Stimulated activated naive CD8-positive, alpha-beta T cell treated with anti-CD3 and anti-CD28 coated beads, Interleukin-15, Interleukin-2, amounts not matched to agents 100 ng/mL and 50 ng/mL, for 24 hours (primary cell): ENCODE measurements at regions not wholly inside any gene's neighbourhood (a gene's known extent, or its start where the extent isn't known, plus 50 kb on each side); places are given as distances from the start of the nearest gene placed in this dataset.

Source experiments
- H3K27ac Mint-ChIP-seq: one replicate; pipeline ENCODE4 v1.8.0; 2021; ENCODE audit warnings: mild to moderate bottlenecking, mixed read lengths
- H3K27me3 Mint-ChIP-seq: one replicate; pipeline ENCODE4 v1.8.0; 2021; ENCODE audit warnings: mixed read lengths
- H3K36me3 Mint-ChIP-seq: one replicate; pipeline ENCODE4 v1.8.0; 2021; ENCODE audit warnings: low read depth, mixed read lengths
- H3K4me1 Mint-ChIP-seq: one replicate; pipeline ENCODE4 v1.8.0; 2021; ENCODE audit warnings: low read depth, mixed read lengths
- H3K4me3 Mint-ChIP-seq: one replicate; pipeline ENCODE4 v1.8.0; 2021; ENCODE audit warnings: mild to moderate bottlenecking, mixed read lengths
- H3K9me3 Mint-ChIP-seq: one replicate; pipeline ENCODE4 v1.8.0; 2021; ENCODE audit warnings: mixed read lengths

- H3K4me1 Mint-ChIP-seq, result no peaks in the 10 kb centered on the region
- no peaks in the 10 kb centered on the region for H3K36me3 Mint-ChIP-seq
- peaks cover 10% of the 10 kb centered on the region for H3K27me3 Mint-ChIP-seq
- H3K4me3 Mint-ChIP-seq, result no peak overlapping the region
- peaks cover 6% of the 10 kb centered on the region for H3K9me3 Mint-ChIP-seq
- H3K27ac Mint-ChIP-seq, result no peak overlapping the region
Measured at GRCh38 chr16:66294507-66294906, 72.0 kb upstream of the CDH5 start.

DNA sequence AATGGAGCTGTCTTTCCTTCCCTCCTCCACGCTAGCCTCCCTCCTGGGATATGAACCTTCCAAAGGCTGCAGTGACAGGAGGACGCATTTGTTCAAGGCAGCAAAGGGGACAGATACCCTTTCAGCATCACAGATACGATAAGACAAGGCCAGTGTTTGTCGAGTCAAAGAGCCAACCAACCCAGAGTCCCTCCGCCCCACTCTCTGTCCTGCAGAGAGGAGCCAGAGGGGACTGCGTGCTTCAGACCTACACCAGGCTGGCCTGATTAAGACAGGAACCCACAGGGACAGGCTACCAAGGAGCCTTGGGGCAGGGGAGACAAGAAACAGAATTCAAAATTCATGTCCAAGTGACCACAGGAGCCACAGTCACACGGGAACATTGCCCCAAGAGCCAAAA is 72.6 kb upstream of the CDH5 start:
- peaks cover 10% of the 10 kb centered on the region for H3K27me3 Mint-ChIP-seq
- no peaks in the 10 kb centered on the region for H3K4me1 Mint-ChIP-seq
- H3K4me3 Mint-ChIP-seq, result no peak overlapping the region

GRCh38 chr16:66293207-66293735 is 73.2 kb upstream of the CDH5 start:
- Mint-ChIP-seq H3K36me3 (no peaks in the 10 kb centered on the region), H3K27me3 (peaks cover 10% of the 10 kb centered on the region), H3K9me3 (no peaks in the 10 kb centered on the region), H3K4me1 (no peaks in the 10 kb centered on the region), H3K27ac (no peak overlapping the region), H3K4me3 (no peak overlapping the region)

More for the DNA sequence above, 72.6 kb upstream of the CDH5 start:
- peaks cover under 1% of the 10 kb centered on the region for H3K9me3 Mint-ChIP-seq
- H3K36me3 Mint-ChIP-seq, result no peaks in the 10 kb centered on the region
- no peak overlapping the region for H3K27ac Mint-ChIP-seq

- no peaks in the 10 kb centered on the region for H3K4me1 Mint-ChIP-seq
- no peak overlapping the region for H3K4me3 Mint-ChIP-seq
- H3K9me3 Mint-ChIP-seq, result no peaks in the 10 kb centered on the region
- peaks cover 10% of the 10 kb centered on the region for H3K27me3 Mint-ChIP-seq
- no peak overlapping the region for H3K27ac Mint-ChIP-seq
- H3K36me3 Mint-ChIP-seq, result no peaks in the 10 kb centered on the region
Measured at GRCh38 chr16:66292241-66292935, 74.1 kb upstream of the CDH5 start.

DNA sequence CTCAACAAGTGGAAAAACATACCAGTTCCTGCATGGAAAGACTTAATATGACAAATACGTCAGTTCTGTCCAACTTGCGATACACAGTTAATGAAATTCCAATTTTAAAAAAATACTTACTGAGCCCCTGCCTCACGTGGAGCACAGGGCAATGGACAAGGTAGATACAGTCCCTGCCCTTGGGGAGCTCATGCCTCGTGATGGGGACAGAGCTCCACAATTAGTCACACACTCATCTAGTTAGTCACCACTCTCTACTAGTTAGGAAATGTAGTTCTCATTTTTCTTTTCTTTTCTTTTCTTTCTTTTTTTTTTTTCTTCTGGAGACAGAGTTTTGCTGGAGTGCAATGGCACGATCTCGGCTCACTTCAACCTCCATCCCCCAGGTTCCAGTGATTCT is 74.7 kb upstream of the CDH5 start:
- Mint-ChIP-seq H3K27ac (no peak overlapping the region), H3K4me1 (no peaks in the 10 kb centered on the region), H3K9me3 (no peaks in the 10 kb centered on the region), H3K27me3 (peaks cover 10% of the 10 kb centered on the region), H3K36me3 (no peaks in the 10 kb centered on the region), H3K4me3 (no peak overlapping the region)

DNA sequence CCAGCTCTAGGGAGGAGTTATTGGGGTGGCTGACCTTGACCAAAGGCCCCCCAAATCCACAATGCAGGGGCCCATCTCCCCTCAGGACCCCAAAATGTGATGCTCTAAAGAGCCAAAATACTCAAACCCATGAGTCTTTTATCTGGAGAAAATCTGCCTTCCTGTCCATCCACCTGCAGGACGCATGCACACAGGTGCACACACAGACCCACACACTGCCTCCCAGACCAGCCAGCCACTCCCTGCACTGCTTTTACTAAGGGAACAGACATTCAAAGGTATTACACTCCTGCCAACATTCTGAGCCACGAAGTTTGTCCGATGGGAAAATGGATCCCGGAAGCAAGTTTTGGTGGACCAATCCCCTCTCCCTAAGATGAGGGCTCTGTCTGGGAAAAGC is 76.1 kb upstream of the CDH5 start:
- no peaks in the 10 kb centered on the region for H3K9me3 Mint-ChIP-seq
- H3K27ac Mint-ChIP-seq, result no peak overlapping the region
- H3K4me1 Mint-ChIP-seq, result no peaks in the 10 kb centered on the region
- no peak overlapping the region for H3K4me3 Mint-ChIP-seq
- H3K27me3 Mint-ChIP-seq, result peaks cover 10% of the 10 kb centered on the region
- H3K36me3 Mint-ChIP-seq, result no peaks in the 10 kb centered on the region

GRCh38 chr16:66289986-66290385 is 76.5 kb upstream of the CDH5 start:
- H3K9me3 Mint-ChIP-seq, result no peaks in the 10 kb centered on the region
- H3K4me1 Mint-ChIP-seq, result no peaks in the 10 kb centered on the region
- peaks cover 10% of the 10 kb centered on the region for H3K27me3 Mint-ChIP-seq
- H3K4me3 Mint-ChIP-seq, result no peak overlapping the region
- H3K27ac Mint-ChIP-seq, result no peak overlapping the region
- no peaks in the 10 kb centered on the region for H3K36me3 Mint-ChIP-seq

DNA sequence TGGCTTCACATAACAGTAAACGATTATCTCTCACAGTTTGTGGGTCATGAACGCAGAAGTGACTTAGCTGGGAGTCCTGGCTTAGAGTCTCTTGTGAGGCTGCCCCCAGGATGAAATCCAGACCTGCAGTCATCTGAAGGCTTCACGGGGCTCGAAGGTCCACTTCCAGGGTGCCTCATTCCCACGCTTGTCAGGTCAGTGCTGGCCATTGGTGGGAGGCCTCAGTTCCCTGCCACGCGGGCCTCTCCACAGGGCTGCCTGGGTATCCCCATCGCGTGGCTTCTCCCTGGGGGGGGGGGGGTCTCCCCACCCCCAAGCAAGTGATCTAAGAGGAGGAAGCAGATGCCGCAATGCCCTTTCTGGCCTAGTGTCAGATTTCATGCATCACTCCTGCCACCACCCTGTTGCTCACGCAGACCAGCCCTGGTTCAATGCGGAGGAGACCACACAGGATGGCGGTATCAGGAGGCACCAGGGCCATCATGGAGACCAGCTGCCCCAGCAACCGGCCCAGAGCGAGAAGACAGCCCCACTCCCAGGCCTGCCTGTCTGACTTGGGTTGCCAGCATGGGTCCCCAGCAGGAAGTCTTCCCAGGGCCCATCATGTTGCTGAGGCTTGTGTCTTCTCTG is 77.3 kb upstream of the CDH5 start:
- Mint-ChIP-seq H3K4me3 (no peak overlapping the region), H3K27me3 (peaks cover 10% of the 10 kb centered on the region), H3K9me3 (no peaks in the 10 kb centered on the region), H3K4me1 (no peaks in the 10 kb centered on the region), H3K36me3 (no peaks in the 10 kb centered on the region), H3K27ac (no peak overlapping the region)

DNA sequence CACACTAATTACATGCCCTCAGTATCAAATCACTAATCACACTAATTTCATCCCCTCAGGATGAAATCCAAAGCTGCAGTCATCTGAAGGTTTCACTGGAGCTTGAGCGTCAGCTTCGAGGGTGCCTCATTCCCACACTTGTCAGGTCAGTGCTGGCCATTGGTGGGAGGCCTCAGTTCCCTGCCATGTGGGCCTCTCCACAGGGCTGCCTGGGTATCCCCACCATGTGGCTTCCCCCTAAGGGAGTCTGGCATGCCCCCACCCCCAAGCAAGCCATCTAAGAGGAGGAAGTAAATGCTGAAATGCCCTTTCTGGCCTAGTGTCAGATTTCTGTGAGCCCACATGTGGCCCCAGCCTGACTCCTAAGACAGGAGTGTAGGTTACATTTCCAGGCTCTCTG is 78.6 kb upstream of the CDH5 start:
- H3K27me3 Mint-ChIP-seq, result peaks cover 6% of the 10 kb centered on the region
- H3K4me1 Mint-ChIP-seq, result no peaks in the 10 kb centered on the region
- H3K27ac Mint-ChIP-seq, result no peak overlapping the region
- H3K36me3 Mint-ChIP-seq, result no peaks in the 10 kb centered on the region
- H3K4me3 Mint-ChIP-seq, result no peak overlapping the region
- H3K9me3 Mint-ChIP-seq, result no peaks in the 10 kb centered on the region

DNA sequence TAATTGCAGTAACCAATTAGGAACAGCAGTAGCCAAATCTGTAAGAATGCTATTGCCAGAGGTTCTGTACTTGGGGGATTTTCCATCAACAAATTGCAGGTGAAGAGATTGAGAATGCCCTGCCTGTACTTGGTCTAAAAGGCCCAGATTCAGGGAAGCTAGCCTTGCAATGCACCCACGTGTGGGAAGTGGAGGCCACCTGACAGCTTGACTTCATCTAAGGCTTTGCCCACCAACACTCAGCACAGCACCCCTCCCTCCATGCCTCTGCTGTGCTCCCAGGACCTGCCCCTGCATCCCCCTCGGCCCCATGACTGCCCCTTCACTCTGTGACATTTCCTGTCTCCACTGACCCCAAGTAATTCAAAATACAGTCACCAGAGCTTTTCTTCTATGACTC is 79.1 kb upstream of the CDH5 start:
- Mint-ChIP-seq H3K4me1 (no peaks in the 10 kb centered on the region), H3K27ac (no peak overlapping the region), H3K9me3 (no peaks in the 10 kb centered on the region), H3K27me3 (peaks cover under 1% of the 10 kb centered on the region), H3K36me3 (no peaks in the 10 kb centered on the region), H3K4me3 (no peak overlapping the region)

GRCh38 chr16:66286527-66286926 is 80.0 kb upstream of the CDH5 start:
- no peaks in the 10 kb centered on the region for H3K27me3 Mint-ChIP-seq
- H3K36me3 Mint-ChIP-seq, result no peaks in the 10 kb centered on the region
- no peak overlapping the region for H3K27ac Mint-ChIP-seq
- H3K4me1 Mint-ChIP-seq, result no peaks in the 10 kb centered on the region
- no peaks in the 10 kb centered on the region for H3K9me3 Mint-ChIP-seq
- no peak overlapping the region for H3K4me3 Mint-ChIP-seq

DNA sequence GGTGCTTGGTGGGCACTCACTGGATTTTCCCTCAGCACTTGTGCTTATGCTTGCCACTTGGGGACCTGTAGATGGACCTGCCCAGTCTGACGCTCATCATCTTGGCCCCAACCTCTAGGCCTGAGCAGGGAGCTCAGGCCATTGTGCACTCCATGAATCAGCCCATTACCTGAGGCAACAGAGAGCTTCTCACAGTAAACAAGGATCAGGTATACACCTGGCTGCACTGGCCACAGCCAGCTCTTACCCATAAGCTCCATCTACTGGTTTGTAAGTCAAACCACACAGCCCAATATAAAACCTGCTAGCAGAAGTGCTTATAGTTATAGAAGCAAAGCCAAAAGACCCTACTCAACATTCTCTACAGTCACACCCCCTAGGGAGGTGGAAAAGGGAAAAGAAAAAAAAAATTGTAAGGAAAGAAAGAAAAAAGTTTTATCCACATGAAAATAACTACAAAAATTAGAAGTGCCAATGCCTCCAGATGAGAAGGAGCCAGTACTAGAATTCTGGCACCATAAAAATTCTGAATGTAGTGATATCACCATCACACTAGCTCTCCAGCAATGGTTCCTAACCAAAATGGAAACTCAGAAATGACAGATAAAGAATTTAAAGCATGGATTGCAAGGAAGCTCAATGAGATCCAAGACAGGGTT is 87.8 kb upstream of the CDH5 start:
- Mint-ChIP-seq H3K27me3 (peaks cover 24% of the 10 kb centered on the region), H3K9me3 (peaks cover 16% of the 10 kb centered on the region), H3K4me3 (no peak overlapping the region)

GRCh38 chr16:66278111-66278531 is 88.4 kb upstream of the CDH5 start:
- peaks cover 16% of the 10 kb centered on the region for H3K9me3 Mint-ChIP-seq
- H3K4me1 Mint-ChIP-seq, result peaks cover 3% of the 10 kb centered on the region
- H3K4me3 Mint-ChIP-seq, result no peak overlapping the region
- no peaks in the 10 kb centered on the region for H3K36me3 Mint-ChIP-seq
- H3K27me3 Mint-ChIP-seq, result peaks cover 24% of the 10 kb centered on the region
- no peak overlapping the region for H3K27ac Mint-ChIP-seq

More for the DNA sequence above, 87.8 kb upstream of the CDH5 start:
- Mint-ChIP-seq H3K27ac (no peak overlapping the region), H3K4me1 (peaks cover 3% of the 10 kb centered on the region), H3K36me3 (no peaks in the 10 kb centered on the region)

GRCh38 chr16:66277311-66278070 is 89.0 kb upstream of the CDH5 start:
- peaks cover 3% of the 10 kb centered on the region for H3K4me1 Mint-ChIP-seq
- H3K9me3 Mint-ChIP-seq, result peaks cover 16% of the 10 kb centered on the region
- no peak overlapping the region for H3K27ac Mint-ChIP-seq
- H3K36me3 Mint-ChIP-seq, result no peaks in the 10 kb centered on the region
- H3K4me3 Mint-ChIP-seq, result no peak overlapping the region
- peaks cover 26% of the 10 kb centered on the region for H3K27me3 Mint-ChIP-seq
